Heart right ventricle (tissue), 16 donors: ENCODE measurements at regions not wholly inside any gene's neighbourhood (a gene's known extent, or its start where the extent isn't known, plus 50 kb on each side); places are given as distances from the start of the nearest gene placed in this dataset.

ENCODE experiments used
- ATAC-seq, 8 donors: fragments of 200-7000 bp; cut with Tn5 transposase; one replicate each; pipeline ENCODE4 v1.9.1; 2020; ENCODE audit warnings: mild to moderate bottlenecking in 8 of 8, moderate library complexity in 8 of 8, moderate number of reproducible peaks in 1 of 8
- DNase-seq, 2 donors: peaks; one replicate each; pipeline ENCODE4 v3.0.0-alpha.2; 2020
- H3K27ac ChIP-seq, 10 donors: fragments of 200-600 bp; sonication (generic) in 2 of 10; one replicate each; pipeline versions ENCODE4 v1.5.0 to v1.8.0; 2020 to 2022; ENCODE audit warnings: mild to moderate bottlenecking in 3 of 10
- H3K27me3 ChIP-seq, 7 donors: fragments of 200-600 bp; one replicate each; pipeline ENCODE4 v1.8.0; 2021 to 2022; ENCODE audit warnings: mild to moderate bottlenecking in 2 of 7
- H3K36me3 ChIP-seq, 9 donors: fragments of 200-600 bp; sonication (generic) in 1 of 9; one replicate each; pipeline versions ENCODE4 v1.5.0 to v1.8.0; 2020 to 2022; ENCODE audit warnings: mild to moderate bottlenecking in 2 of 9
- H3K4me1 ChIP-seq, 9 donors: fragments of 200-600 bp; sonication (generic) in 1 of 9; one replicate each; pipeline versions ENCODE4 v1.5.0 to v1.8.0; 2020 to 2022; ENCODE audit warnings: mild to moderate bottlenecking in 4 of 9
- H3K4me3 ChIP-seq, 10 donors: fragments of 200-600 bp; sonication (generic) in 2 of 10; one replicate each; pipeline versions ENCODE4 v1.5.0 to v1.8.0; 2020 to 2022; ENCODE audit warnings: mild to moderate bottlenecking in 7 of 10, moderate library complexity in 2 of 10
- H3K9me3 ChIP-seq, 11 donors: fragments of 200-600 bp in 10 of 11; sonication (generic) in 2 of 11; one replicate each; pipeline versions ENCODE4 v1.5.0 to v1.8.0; 2013 to 2022; ENCODE audit warnings: mild to moderate bottlenecking in 2 of 11, control low read depth in 1 of 11, moderate library complexity in 1 of 11
- CTCF ChIP-seq, 9 donors: fragments of 200-600 bp; sonication (generic) in 2 of 9; IDR thresholded peaks; one replicate each; pipeline versions ENCODE4 v1.5.0 to v1.8.0; 2021 to 2022; ENCODE audit warnings: antibody characterized with exemption in 9 of 9, mild to moderate bottlenecking in 5 of 9, moderate library complexity in 1 of 9
- WGBS, 2 donors: extraction: QIAGEN DNeasy Blood & Tissue Kit; methylation state at CpG; one replicate each; pipeline ENCODE4 v1.1.7; 2013; ENCODE audit warnings: inconsistent platforms in 1 of 2; 5-methylcytosine and 5-hydroxymethylcytosine counted together
- intact Hi-C, 10 donors: fragments of 100-400 bp; cut with DNase I; formaldehyde crosslinking; loops; one replicate each; pipeline versions ENCODE4 v1.11.1 to v1.14.2; 2022
- donor health status: Arrhythmogenic right ventricular cardiomyopathy.
- donor health status: ischemic (EF 13 %, LVEDD 7.1; RV severe dilation, severe dysfunction).
- donor health status: healthy with polysubstance abuse.
- donor health status: DM: no; HTN: yes; CAD: no.
- donor health status: DM: no; HTN: no; CAD: no.
- donor health status: ischemic (EF 25% LVEDD 6.9; RV normal size, moderate dysfunction).
- donor health status: ischemic (EF 25% LVEDD 5.7; RV mildly dilated, moderate dysfunction).
- donor health status: healthy.
- donor health status: DM: yes; HTN: yes; CAD: no.
- donor health status: Ischemic cardiomyopathy.
- donor health status: ischemic (EF 35%, LVEDD 5.7; RV mildly dilated, moderate dysfunction).
- donor health status: nonischemic (EF 11% LVEDD 7.7; RV severe dilation, severe dysfunction).
- donor health status: DM: yes; HTN: yes; CAD: no.
- donor health status: PGD.
- donor health status: ischemic (EF 29% LVEDD 5.4; RV normal size, mild dysfunction).
- donor health status: nonischemic (EF 23%, LVEDD 6.1; RV moderate dilation, normal function).

GRCh38 chr9:20184541-20184940, 395.7 kb upstream of the SLC24A2 start:
- Histone ChIP-seq H3K36me3 (no peaks in the 10 kb centered on the region), H3K4me1 (no peaks in the 10 kb centered on the region), H3K27me3 (no peaks in the 10 kb centered on the region), H3K9me3 (peaks cover 0 to 12% (median 0%) of the 10 kb centered on the region in 11 donors), H3K27ac (no peak overlapping the region), H3K4me3 (no peak overlapping the region)
- ATAC-seq (no peak), DNase-seq (no peak)
- TF ChIP-seq CTCF (IDR thresholded peaks at IDR 0.05), result no peak
- intact Hi-C loops, result no loop called here

GRCh38 chr9:20178679-20179078, 389.8 kb upstream of the SLC24A2 start:
- DNase-seq (no peak), ATAC-seq (no peak)
- Histone ChIP-seq H3K36me3 (no peaks in the 10 kb centered on the region), H3K27me3 (no peaks in the 10 kb centered on the region), H3K4me1 (no peaks in the 10 kb centered on the region), H3K9me3 (peaks cover 0 to 18% (median 0%) of the 10 kb centered on the region in 11 donors), H3K4me3 (no peak overlapping the region), H3K27ac (no peak overlapping the region)
- TF ChIP-seq CTCF (IDR thresholded peaks at IDR 0.05), result no peak
- intact Hi-C loops, result no loop called here

GRCh38 chr9:20178197-20178596, 389.4 kb upstream of the SLC24A2 start:
- Histone ChIP-seq H3K9me3 (peaks cover 0 to 23% (median 0%) of the 10 kb centered on the region in 11 donors), H3K36me3 (no peaks in the 10 kb centered on the region), H3K27me3 (no peaks in the 10 kb centered on the region), H3K4me1 (no peaks in the 10 kb centered on the region), H3K27ac (no peak overlapping the region), H3K4me3 (no peak overlapping the region)
- no peak for DNase-seq
- WGBS, 2 donors, result 11 to 38% methylated on average over 1 of the region's 1 CpG
- intact Hi-C loops, result no loop called here
- TF ChIP-seq CTCF (IDR thresholded peaks at IDR 0.05), result no peak
- ATAC-seq, result no peak

- DNase-seq (no peak), ATAC-seq (no peak)
- intact Hi-C loops, result no loop called here
- Histone ChIP-seq H3K27me3 (no peaks in the 10 kb centered on the region), H3K36me3 (no peaks in the 10 kb centered on the region), H3K4me1 (no peaks in the 10 kb centered on the region), H3K4me3 (no peak overlapping the region), H3K27ac (no peak overlapping the region), H3K9me3 (peaks cover 0 to 72% (median 30%) of the 10 kb centered on the region in 11 donors)
- 96 to 97% methylated on average over 3 of the region's 3 CpGs for WGBS, 2 donors
- no peak for TF ChIP-seq CTCF (IDR thresholded peaks at IDR 0.05)
These were observed 381.3 kb upstream of the SLC24A2 start for GRCh38 chr9:20170122-20170521.
